LHCN-M2 (cell line): ENCODE measurements at regions not wholly inside any gene's neighbourhood (a gene's known extent, or its start where the extent isn't known, plus 50 kb on each side); places are given as distances from the start of the nearest gene placed in this dataset.
"Not testable (repeated sequence)": the region's sequence is repeated elsewhere in the genome, so short reads cannot be mapped to it uniquely, and the experiment has no call there.

ENCODE experiments used
- DNase-seq: peaks from one replicate; pipeline ENCODE4 v3.0.0-alpha.2; 2012; ENCODE audit warnings: low read depth

GRCh38 chr13:70792121-70792520 lies 683.9 kb upstream of the KLHL1 start:
- DNase-seq: no peak

- DNase-seq: no peak
These were observed 681.5 kb upstream of the KLHL1 start for GRCh38 chr13:70789751-70790150.

GRCh38 chr13:70788074-70788473 lies 679.8 kb upstream of the KLHL1 start:
- no peak for DNase-seq

- no peak for DNase-seq
These were observed 676.1 kb upstream of the KLHL1 start for GRCh38 chr13:70784207-70784989.

- no peak for DNase-seq
These were observed 661.6 kb upstream of the KLHL1 start for GRCh38 chr13:70769817-70770216.

GRCh38 chr13:70758932-70759331 lies 650.7 kb upstream of the KLHL1 start:
- no peak for DNase-seq

GRCh38 chr13:70756088-70756487 lies 647.8 kb upstream of the KLHL1 start:
- no peak for DNase-seq

- DNase-seq: no peak
These were observed 647.2 kb upstream of the KLHL1 start for GRCh38 chr13:70755456-70755855.

GRCh38 chr13:70747262-70747661 lies 639.0 kb upstream of the KLHL1 start:
- DNase-seq: no peak

GRCh38 chr13:70746469-70746868 lies 638.2 kb upstream of the KLHL1 start:
- not testable (repeated sequence) for DNase-seq

GRCh38 chr13:70736622-70737317 lies 628.5 kb upstream of the KLHL1 start:
- no peak for DNase-seq

- DNase-seq: no peak
These were observed 624.4 kb upstream of the KLHL1 start for GRCh38 chr13:70732611-70733010.

GRCh38 chr13:70729369-70729768 lies 621.1 kb upstream of the KLHL1 start:
- DNase-seq: no peak

GRCh38 chr13:70723732-70724131 lies 615.5 kb upstream of the KLHL1 start:
- no peak for DNase-seq

- DNase-seq: no peak
These were observed 612.1 kb upstream of the KLHL1 start for GRCh38 chr13:70720386-70720785.

- DNase-seq: no peak
These were observed 606.7 kb upstream of the KLHL1 start for GRCh38 chr13:70714993-70715392.

GRCh38 chr13:70708775-70709174 lies 600.5 kb upstream of the KLHL1 start:
- DNase-seq: no peak

- no peak for DNase-seq
These were observed 595.5 kb upstream of the KLHL1 start for GRCh38 chr13:70703755-70704154.

GRCh38 chr13:70694996-70695715 lies 586.9 kb upstream of the KLHL1 start:
- no peak for DNase-seq

- DNase-seq: no peak
These were observed 560.7 kb upstream of the KLHL1 start for GRCh38 chr13:70668983-70669382.

- no peak for DNase-seq
These were observed 560.0 kb upstream of the KLHL1 start for GRCh38 chr13:70668293-70668692.

- no peak for DNase-seq
These were observed 558.8 kb upstream of the KLHL1 start for GRCh38 chr13:70666883-70667556.
